GM19043 (cell line): ENCODE measurements at regions not wholly inside any gene's neighbourhood (a gene's known extent, or its start where the extent isn't known, plus 50 kb on each side); places are given as distances from the start of the nearest gene placed in this dataset.
"Not testable (repeated sequence)": the region's sequence is repeated elsewhere in the genome, so short reads cannot be mapped to it uniquely, and the experiment has no call there.

ENCODE experiments used
- ATAC-seq: cut with Tn5 transposase; IDR thresholded peaks from one replicate; pipeline ENCODE4 v1.9.1; 2021; ENCODE audit warnings: low read depth; ENCODE audit not compliant: unreplicated experiment

DNA sequence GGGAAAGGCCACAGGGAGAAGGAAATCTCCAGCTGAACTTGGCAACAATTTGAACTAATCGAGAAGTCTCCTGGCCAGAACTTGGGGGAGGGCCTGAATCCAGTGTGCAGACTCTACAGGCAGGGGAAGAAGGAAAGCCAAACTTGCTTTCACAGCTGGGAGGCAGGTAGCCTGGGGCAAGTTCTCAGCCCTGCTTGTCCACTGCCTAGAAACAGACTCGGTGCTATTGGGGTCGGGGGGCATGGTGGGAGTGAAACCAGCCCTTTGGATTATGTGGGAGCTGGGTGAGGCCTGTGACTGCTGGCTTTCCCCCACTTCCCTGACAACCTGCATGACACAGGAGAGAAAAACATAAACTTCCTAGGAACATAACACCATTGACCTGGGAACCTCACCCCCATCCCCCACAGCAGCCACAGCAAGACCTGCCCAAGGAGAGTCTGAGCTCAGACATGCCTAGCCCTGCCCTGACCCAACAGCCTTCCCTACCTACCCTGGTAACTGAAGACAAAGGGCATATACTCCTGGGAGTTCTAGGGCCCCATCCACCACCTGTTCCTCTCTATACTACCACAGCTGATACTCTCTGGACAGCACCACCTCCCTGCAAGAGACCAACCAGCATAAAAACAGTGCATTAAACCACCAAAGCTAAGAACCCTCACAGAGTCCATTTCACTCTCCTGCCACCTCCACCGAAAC is 103.7 kb upstream of the MNS1 start:
- no peak for ATAC-seq

- no peak for ATAC-seq
These were observed 92.5 kb upstream of the MNS1 start for GRCh38 chr15:56557415-56557814.

GRCh38 chr15:56553486-56553885 is 88.5 kb upstream of the MNS1 start:
- ATAC-seq: no peak

DNA sequence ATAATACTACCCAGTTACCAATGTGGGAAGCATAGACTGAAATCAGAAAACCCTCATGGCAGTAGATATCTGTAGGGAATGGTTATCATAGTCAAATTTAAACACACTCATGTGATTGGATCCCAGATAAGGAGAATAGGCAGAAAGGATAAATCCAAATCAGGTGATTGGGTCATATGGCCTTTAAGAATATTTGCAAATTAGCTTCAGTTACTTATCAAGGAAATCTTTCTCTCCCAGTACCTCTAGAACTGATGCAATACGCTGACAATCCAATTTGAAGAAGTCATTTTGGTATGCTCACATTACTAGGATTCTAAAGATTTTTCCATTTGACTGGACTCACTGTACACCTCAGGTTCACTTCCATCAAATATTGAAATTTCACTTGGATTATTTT is 87.7 kb upstream of the MNS1 start:
- ATAC-seq: no peak

DNA sequence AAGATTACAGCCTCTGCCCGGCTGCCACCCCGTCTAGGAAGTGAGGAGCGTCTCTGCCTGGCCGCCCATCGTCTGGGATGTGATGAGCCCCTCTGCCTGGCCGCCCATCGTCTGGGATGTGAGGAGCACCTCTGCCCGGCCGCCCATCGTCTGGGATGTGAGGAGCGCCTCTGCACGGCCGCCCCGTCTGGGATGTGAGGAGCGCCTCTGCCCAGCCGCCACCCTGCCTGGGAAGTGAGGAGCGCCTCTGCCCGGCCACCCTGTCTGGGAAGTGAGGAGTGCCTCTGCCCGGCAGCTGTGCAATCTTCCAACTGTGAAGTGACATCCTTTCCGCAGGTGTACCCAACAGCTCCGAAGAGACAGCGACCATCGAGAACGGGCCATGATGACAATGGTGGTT is 75.6 kb upstream of the MNS1 start:
- ATAC-seq: not testable (repeated sequence)

DNA sequence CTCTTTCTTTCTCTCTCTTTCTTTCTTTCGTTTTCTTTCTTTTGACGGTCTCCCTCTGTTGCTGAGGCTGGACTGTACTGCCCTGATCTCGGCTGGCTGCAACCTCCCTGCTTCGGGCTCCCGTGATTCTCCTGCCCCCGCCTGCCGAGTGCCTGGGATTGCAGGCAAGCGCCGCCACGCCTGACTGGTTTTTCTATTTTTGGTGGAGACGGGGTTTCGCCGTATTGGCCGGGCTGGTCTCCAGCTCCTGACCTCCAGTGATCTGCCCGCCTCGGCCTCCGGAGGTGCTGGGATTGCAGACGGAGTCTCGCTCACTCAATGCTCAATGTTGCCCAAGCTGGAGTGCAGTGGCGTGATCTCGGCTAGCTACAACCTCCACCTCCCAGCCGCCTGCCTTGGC is 75.2 kb upstream of the MNS1 start:
- ATAC-seq: not testable (repeated sequence)

- ATAC-seq: no peak
These were observed 74.1 kb upstream of the MNS1 start for GRCh38 chr15:56538901-56539545.

DNA sequence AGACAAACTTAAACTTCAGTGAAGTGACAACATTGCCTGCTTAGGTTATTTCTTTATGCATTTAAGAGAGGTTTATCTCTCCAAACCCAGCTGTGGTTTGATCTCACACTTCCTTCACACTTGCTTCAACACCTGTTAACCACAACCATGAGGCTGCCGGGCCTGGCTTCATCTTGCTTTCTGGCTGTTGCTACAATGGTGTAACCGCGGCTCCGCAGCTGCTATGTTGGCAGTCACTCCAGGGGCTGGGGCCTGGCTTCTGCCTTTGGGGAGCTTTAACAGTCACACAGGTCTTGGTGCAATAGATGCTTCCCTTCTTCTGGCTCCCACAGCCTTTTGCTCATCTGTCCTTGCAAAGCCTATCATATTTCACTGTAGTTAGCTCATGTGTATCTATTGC is 72.9 kb upstream of the MNS1 start:
- peak; percentile 49 for ATAC-seq

DNA sequence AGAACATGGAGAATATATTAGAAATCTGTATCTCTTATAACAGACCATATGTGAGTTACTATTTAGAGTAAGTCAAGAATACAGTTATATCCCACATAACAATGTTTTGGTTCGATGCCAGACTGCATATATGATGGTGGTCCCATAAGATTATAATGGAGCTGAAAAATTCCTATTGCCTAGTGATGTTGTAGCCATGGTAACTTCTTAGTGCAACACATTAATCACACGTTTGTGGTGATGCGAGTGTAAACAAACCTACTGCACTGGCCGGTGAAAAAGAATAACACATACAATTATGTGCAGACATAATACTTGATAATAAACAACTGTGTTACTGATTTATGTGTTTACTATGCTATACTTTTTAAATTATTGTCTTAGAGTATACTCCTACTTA is 69.8 kb upstream of the MNS1 start:
- ATAC-seq: no peak

DNA sequence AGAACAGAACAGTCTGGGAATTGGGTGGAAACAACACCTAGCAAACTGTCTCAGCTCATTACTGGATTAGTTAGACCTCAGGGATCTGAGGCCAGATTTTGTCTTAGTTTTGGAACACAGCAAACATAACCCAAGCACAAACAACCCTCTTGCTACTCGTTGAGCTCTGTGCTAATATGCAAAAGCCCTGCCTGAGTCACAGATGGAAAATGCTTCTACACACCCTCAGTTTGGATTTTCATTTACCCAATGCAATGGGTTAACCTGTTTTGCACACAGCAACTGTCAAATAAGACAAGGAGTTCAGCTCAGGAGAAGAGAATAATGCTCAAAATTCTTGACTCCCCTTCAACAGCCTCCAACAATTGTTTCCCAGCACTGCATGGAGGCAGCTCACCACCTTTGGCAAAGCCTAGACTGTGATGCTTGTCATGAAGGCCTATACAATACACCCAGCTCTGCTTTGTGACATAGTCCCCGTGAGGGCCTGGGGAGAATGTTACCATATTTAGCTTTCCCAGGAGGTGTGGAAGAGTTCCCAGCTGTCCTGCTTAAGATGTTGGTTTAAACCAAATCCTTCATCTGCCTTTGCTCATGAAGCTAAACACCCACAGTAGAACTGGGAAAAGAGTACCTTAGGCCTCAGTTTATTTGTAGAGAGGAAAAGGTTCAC is 68.9 kb upstream of the MNS1 start:
- no peak for ATAC-seq

GRCh38 chr15:56532721-56533460 is 68.0 kb upstream of the MNS1 start:
- no peak for ATAC-seq

DNA sequence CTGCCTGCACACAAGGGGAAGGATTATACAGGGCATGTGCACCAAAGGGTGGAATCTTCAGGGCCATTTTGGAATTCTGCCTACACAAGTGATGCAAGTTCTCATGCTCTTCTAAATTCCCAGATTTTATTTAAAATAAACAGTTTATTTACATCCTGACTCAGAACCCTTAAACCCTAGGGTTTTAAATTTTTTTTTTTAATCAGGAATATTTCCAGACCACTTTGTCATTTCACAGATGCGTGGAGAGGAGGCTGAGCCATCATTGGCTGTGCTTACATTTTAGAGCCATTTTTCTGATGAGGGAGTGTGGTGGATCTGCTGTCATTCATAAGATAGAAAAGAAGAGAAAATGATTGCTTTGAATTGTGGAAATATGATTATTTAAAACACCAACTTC is 65.2 kb upstream of the MNS1 start:
- ATAC-seq: no peak

DNA sequence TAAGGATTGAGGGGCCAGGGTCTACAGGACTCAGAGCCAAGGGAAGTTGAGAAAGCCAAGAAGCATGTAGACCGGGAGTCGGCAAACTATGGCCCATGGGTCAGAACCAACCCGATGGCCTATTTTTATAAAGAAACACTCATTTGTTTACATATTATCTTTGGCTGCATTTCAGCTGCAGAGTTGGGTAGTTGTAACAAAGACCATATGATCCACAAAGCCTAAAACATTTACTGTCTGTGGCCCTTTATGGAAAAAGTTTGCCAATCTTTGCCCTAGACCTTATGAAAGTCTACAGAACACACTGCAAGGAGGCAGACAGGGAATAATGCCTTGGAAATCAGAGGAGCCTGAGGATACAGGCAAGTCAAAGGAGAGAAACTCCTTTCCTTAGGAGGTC is 63.2 kb upstream of the MNS1 start:
- ATAC-seq: no peak

DNA sequence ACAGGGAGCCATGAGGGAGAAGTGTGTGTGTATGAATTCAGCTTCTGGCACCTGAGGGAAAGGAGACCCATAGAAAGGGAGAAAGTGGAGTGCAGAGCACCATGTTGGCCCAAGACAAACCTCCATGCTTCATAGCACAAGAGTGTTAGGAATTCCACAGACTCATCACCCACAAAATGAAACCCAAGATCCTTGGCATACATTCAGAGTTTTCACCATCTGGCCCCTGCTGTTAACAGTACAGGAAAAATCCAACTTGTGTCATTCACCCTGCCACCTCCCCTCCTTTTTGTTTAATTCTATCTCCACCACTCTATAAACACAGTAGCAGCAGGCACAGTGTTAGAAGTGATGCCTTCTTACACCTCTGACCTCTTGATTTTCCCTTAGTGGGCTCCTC is 60.0 kb upstream of the MNS1 start:
- no peak for ATAC-seq

DNA sequence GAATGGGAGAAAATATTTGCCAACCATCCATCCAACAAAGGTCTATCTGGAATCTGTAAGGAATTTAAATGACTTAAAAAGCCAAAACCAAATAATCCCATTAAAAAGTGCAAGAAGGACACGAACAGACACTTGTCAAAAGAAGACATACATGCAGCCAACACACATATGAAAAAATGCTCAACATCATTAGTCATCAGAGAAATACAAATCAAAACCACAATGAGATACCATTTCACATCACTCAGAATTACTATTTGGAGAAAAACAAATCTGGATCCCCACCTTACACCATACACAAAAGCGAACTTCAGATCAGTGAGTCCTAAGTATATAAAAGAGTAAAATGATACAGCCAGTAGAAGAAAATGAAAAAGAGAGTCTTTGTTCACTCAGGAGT is 58.6 kb upstream of the MNS1 start:
- ATAC-seq: no peak

DNA sequence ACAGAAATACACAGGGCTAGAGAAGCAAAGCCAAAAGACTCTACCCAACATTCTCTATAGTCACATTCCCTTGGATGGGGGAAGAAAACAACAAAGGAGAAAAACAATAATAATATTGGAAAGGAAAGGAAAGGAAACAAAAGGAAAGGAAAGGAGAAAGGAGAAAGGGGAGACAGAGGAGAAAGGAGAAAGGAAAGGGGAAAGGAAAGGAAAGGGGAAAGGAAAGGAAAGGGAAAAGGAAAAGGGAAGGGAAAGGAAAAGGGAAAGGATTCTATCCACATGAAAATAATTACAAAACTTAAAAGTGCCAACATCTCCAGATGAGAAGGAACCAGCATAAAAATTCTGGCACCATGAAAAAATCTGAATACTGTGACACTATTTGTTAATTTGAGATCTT is 54.1 kb upstream of the MNS1 start:
- no peak for ATAC-seq
